Ishikawa (cell line): ENCODE measurements at regions not wholly inside any gene's neighbourhood (a gene's known extent, or its start where the extent isn't known, plus 50 kb on each side); places are given as distances from the start of the nearest gene placed in this dataset.

ENCODE experiments used
- CEBPB ChIP-seq: IDR thresholded peaks from 2 replicates; pipeline ENCODE4 v1.6.1; 2012
- CREB1 ChIP-seq: IDR thresholded peaks from 2 replicates; pipeline ENCODE4 v1.6.1; 2012; ENCODE audit warnings: low read depth
- EGR1 ChIP-seq: IDR thresholded peaks from 2 replicates; pipeline ENCODE4 v1.6.1; 2012
- EP300 ChIP-seq: IDR thresholded peaks from 2 replicates; pipeline ENCODE4 v1.6.1; 2012; ENCODE audit warnings: borderline replicate concordance
- FOXM1 ChIP-seq: IDR thresholded peaks from 2 replicates; pipeline ENCODE4 v1.6.1; 2012; ENCODE audit warnings: low read depth, borderline replicate concordance
- MAX ChIP-seq: IDR thresholded peaks from 2 replicates; pipeline ENCODE4 v1.6.1; 2012
- NFIC ChIP-seq: IDR thresholded peaks from 2 replicates; pipeline ENCODE4 v1.6.1; 2012
- RAD21 ChIP-seq: IDR thresholded peaks from 2 replicates; pipeline ENCODE4 v1.6.1; 2012; ENCODE audit warnings: low read depth
- TAF1 ChIP-seq: IDR thresholded peaks from 2 replicates; pipeline ENCODE4 v1.6.1; 2012; ENCODE audit warnings: low read depth, mild to moderate bottlenecking
- TCF12 ChIP-seq: IDR thresholded peaks from 2 replicates; pipeline ENCODE4 v1.6.1; 2012; ENCODE audit warnings: low read depth
- TEAD4 ChIP-seq: IDR thresholded peaks from 2 replicates; pipeline ENCODE4 v1.6.1; 2012
- USF1 ChIP-seq: IDR thresholded peaks from 2 replicates; pipeline ENCODE4 v1.6.1; 2012
- YY1 ChIP-seq: IDR thresholded peaks from 2 replicates; pipeline ENCODE4 v1.6.1; 2012; ENCODE audit warnings: low read depth
- ZBTB7A ChIP-seq: IDR thresholded peaks from 2 replicates; pipeline ENCODE4 v1.6.1; 2012; ENCODE audit warnings: low read depth
- TF ChIP-seq, protein P1 (sequence below): IDR thresholded peaks from 2 replicates; pipeline ENCODE4 v1.6.1; 2012; ENCODE audit warnings: low read depth, mild to moderate bottlenecking

- no peak for TF ChIP-seq ZBTB7A
Observed at GRCh38 chr4:149055624-149056023, 613.4 kb upstream of the NR3C2 start.

- no peak for TF ChIP-seq YY1
- no peak for TF ChIP-seq ZBTB7A
- no peak for TF ChIP-seq USF1
- no peak for TF ChIP-seq CREB1
- no peak for TF ChIP-seq MAX
- TF ChIP-seq NFIC: no peak
- TF ChIP-seq EGR1: no peak
- no peak for TF ChIP-seq TEAD4
- TF ChIP-seq CEBPB: no peak
- no peak for TF ChIP-seq RAD21
- no peak for TF ChIP-seq TCF12
- no peak for TF ChIP-seq FOXM1
- no peak for TF ChIP-seq TAF1
Observed at GRCh38 chr4:149050840-149051239, 608.6 kb upstream of the NR3C2 start.

- no peak for TF ChIP-seq MAX
- no peak for TF ChIP-seq NFIC
- no peak for TF ChIP-seq FOXM1
- no peak for TF ChIP-seq EP300
- no peak for TF ChIP-seq YY1
- TF ChIP-seq RAD21: no peak
- no peak for TF ChIP-seq EGR1
- TF ChIP-seq USF1: no peak
- no peak for TF ChIP-seq TEAD4
- no peak for TF ChIP-seq CEBPB
- TF ChIP-seq TCF12: no peak
- no peak for TF ChIP-seq CREB1
- TF ChIP-seq, protein P1, sequence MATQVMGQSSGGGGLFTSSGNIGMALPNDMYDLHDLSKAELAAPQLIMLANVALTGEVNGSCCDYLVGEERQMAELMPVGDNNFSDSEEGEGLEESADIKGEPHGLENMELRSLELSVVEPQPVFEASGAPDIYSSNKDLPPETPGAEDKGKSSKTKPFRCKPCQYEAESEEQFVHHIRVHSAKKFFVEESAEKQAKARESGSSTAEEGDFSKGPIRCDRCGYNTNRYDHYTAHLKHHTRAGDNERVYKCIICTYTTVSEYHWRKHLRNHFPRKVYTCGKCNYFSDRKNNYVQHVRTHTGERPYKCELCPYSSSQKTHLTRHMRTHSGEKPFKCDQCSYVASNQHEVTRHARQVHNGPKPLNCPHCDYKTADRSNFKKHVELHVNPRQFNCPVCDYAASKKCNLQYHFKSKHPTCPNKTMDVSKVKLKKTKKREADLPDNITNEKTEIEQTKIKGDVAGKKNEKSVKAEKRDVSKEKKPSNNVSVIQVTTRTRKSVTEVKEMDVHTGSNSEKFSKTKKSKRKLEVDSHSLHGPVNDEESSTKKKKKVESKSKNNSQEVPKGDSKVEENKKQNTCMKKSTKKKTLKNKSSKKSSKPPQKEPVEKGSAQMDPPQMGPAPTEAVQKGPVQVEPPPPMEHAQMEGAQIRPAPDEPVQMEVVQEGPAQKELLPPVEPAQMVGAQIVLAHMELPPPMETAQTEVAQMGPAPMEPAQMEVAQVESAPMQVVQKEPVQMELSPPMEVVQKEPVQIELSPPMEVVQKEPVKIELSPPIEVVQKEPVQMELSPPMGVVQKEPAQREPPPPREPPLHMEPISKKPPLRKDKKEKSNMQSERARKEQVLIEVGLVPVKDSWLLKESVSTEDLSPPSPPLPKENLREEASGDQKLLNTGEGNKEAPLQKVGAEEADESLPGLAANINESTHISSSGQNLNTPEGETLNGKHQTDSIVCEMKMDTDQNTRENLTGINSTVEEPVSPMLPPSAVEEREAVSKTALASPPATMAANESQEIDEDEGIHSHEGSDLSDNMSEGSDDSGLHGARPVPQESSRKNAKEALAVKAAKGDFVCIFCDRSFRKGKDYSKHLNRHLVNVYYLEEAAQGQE: no peak
- TF ChIP-seq ZBTB7A: no peak
- TF ChIP-seq TAF1: no peak
Observed at GRCh38 chr4:149048451-149049143, 606.4 kb upstream of the NR3C2 start.

DNA sequence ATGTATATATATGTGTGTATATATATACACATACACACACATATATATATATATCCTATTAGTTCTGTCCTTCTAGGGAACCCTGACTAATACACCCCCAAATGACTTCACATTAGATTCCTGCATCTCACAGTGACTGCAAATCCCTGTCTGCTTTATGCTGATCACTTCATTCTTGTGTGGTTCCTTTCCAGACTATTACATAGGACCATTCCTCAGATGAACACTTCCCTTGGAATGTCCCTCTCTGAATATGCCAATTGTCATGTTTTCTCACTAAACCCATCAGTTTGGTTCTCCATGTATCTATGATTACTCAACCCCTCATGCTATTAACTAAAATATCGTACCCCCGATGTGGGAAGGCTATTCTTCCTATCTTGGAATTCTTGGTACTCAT lies 605.2 kb upstream of the NR3C2 start:
- TF ChIP-seq ZBTB7A: no peak

- TF ChIP-seq TAF1: no peak
- TF ChIP-seq CREB1: no peak
- TF ChIP-seq EP300: no peak
Observed at GRCh38 chr4:149045731-149046130, 603.5 kb upstream of the NR3C2 start.

DNA sequence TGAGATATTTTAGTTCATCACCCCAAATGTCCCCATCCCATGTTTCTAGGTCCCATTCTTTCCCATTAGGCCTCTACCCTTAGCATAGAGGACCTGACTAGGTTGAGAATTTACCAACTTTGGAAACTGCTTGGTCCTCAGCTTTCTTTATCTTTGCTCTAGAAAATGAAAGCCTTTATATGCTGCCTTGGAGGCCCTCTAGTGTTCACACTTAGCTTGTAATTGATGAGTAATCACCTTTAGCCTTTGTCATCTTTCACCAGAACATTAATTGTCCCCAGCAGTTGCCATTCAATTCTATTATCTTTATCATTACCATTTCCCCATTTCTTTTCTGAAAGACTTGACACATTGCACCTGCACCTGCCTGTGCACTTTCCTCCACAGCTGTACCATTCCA lies 589.2 kb upstream of the NR3C2 start:
- TF ChIP-seq EGR1 (no peak), FOXM1 (no peak), NFIC (no peak), TAF1 (no peak), MAX (no peak), CEBPB (no peak), RAD21 (peak; percentile 66)
- TF ChIP-seq, protein P1: no peak
